ENCODE measurements at regions not wholly inside any gene's neighbourhood (a gene's known extent, or its start where the extent isn't known, plus 50 kb on each side); places are given as distances from the start of the nearest gene placed in this dataset.
"Not testable (repeated sequence)": the region's sequence is repeated elsewhere in the genome, so short reads cannot be mapped to it uniquely, and the experiment has no call there.

GRCh38 chr14:84458881-84459280 is 1071.1 kb upstream of the FLRT2 start:
- Histone ChIP-seq H3K4me1 (ENCODE audit: control insufficient read depth, insufficient read depth, low read length) (no peaks in the 10 kb centered on the region), H3K9me3 (ENCODE audit: control insufficient read depth, insufficient read depth, low read length) (no peaks in the 10 kb centered on the region), H3K4me3 (ENCODE audit: low read depth, low read length) (no peak overlapping the region), H3K36me3 (ENCODE audit: control insufficient read depth, insufficient read depth, low read length) (no peaks in the 10 kb centered on the region), H3K27ac (ENCODE audit: low read depth, low read length) (no peak overlapping the region), H3K27me3 (ENCODE audit: control insufficient read depth, insufficient read depth, low read length) (no peaks in the 10 kb centered on the region)
- no CpG with 5 or more reads among the region's 1 CpG for WGBS (ENCODE audit: insufficient coverage)
- peak in 4 of 6 donors; percentile 23 to 54 (median 28) for DNase-seq (ENCODE audit: low read depth in 4 of 6, low spot score in 6 of 6)

DNA sequence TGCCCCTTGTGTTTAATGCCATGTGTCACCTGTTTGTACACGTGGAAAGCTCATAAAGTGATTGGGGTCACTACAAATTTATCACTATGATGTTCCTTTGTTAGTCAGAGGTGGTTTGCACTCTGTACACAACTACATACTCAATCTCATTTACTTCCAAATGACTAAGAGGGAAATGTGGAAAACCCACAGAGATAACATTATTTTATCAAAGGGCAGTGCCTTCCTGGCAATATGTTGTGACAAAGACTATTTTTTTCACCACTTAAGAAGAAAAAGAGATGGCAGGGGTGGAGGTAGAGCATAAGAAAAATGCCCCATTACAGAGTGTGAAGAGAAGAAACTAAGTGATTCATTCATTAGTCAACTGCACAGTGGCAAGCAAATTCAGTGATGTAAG is 1064.1 kb upstream of the FLRT2 start:
- WGBS (ENCODE audit: insufficient coverage): no CpG with 5 or more reads among the region's 1 CpG
- Histone ChIP-seq H3K27ac (ENCODE audit: low read depth, low read length) (no peak overlapping the region), H3K4me3 (ENCODE audit: low read depth, low read length) (no peak overlapping the region), H3K4me1 (ENCODE audit: control insufficient read depth, insufficient read depth, low read length) (no peaks in the 10 kb centered on the region), H3K36me3 (ENCODE audit: control insufficient read depth, insufficient read depth, low read length) (no peaks in the 10 kb centered on the region), H3K27me3 (ENCODE audit: control insufficient read depth, insufficient read depth, low read length) (no peaks in the 10 kb centered on the region), H3K9me3 (ENCODE audit: control insufficient read depth, insufficient read depth, low read length) (no peaks in the 10 kb centered on the region)
- DNase-seq (ENCODE audit: low read depth in 4 of 6, low spot score in 6 of 6): no peak

GRCh38 chr14:84468153-84468552 is 1061.8 kb upstream of the FLRT2 start:
- H3K4me3 ChIP-seq (ENCODE audit: low read depth, low read length): no peak overlapping the region
- H3K4me1 ChIP-seq (ENCODE audit: control insufficient read depth, insufficient read depth, low read length): no peaks in the 10 kb centered on the region
- H3K36me3 ChIP-seq (ENCODE audit: control insufficient read depth, insufficient read depth, low read length): no peaks in the 10 kb centered on the region
- H3K27me3 ChIP-seq (ENCODE audit: control insufficient read depth, insufficient read depth, low read length): no peaks in the 10 kb centered on the region
- WGBS (ENCODE audit: insufficient coverage): no CpG with 5 or more reads among the region's 5 CpGs
- no peak for DNase-seq (ENCODE audit: low read depth in 4 of 6, low spot score in 6 of 6)
- no peaks in the 10 kb centered on the region for H3K9me3 ChIP-seq (ENCODE audit: control insufficient read depth, insufficient read depth, low read length)
- no peak overlapping the region for H3K27ac ChIP-seq (ENCODE audit: low read depth, low read length)

DNA sequence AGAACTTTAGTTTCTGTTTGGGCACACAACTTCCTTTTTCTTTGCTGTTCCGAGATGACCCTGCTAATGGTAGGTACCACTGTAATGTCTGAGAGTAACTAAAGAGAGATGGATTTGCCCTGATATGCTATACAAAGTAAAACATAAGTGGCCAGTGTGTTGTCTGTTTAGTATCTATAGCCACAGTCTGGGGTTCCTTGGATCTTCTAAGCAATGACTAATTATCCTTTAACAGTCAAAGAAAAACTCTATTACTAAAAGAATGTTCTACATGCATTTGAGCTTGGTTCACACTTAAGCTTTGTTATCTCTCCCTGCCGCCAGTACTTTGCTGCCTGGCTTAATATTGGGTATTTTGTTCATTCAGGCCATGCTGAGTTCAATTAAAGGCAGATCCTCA is 1051.9 kb upstream of the FLRT2 start:
- no peaks in the 10 kb centered on the region for H3K4me1 ChIP-seq (ENCODE audit: control insufficient read depth, insufficient read depth, low read length)
- DNase-seq (ENCODE audit: low read depth in 4 of 6, low spot score in 6 of 6): no peak
- H3K36me3 ChIP-seq (ENCODE audit: control insufficient read depth, insufficient read depth, low read length): no peaks in the 10 kb centered on the region
- no peak overlapping the region for H3K27ac ChIP-seq (ENCODE audit: low read depth, low read length)
- H3K9me3 ChIP-seq (ENCODE audit: control insufficient read depth, insufficient read depth, low read length): peaks cover 1% of the 10 kb centered on the region
- H3K27me3 ChIP-seq (ENCODE audit: control insufficient read depth, insufficient read depth, low read length): no peaks in the 10 kb centered on the region
- H3K4me3 ChIP-seq (ENCODE audit: low read depth, low read length): no peak overlapping the region
- WGBS (ENCODE audit: insufficient coverage): no CpG with 5 or more reads among the region's 2 CpGs

- no CpG with 5 or more reads among the region's 5 CpGs for WGBS (ENCODE audit: insufficient coverage)
- Histone ChIP-seq H3K9me3 (ENCODE audit: control insufficient read depth, insufficient read depth, low read length) (peaks cover 1% of the 10 kb centered on the region), H3K27me3 (ENCODE audit: control insufficient read depth, insufficient read depth, low read length) (no peaks in the 10 kb centered on the region), H3K27ac (ENCODE audit: low read depth, low read length) (no peak overlapping the region), H3K36me3 (ENCODE audit: control insufficient read depth, insufficient read depth, low read length) (no peaks in the 10 kb centered on the region), H3K4me1 (ENCODE audit: control insufficient read depth, insufficient read depth, low read length) (no peaks in the 10 kb centered on the region), H3K4me3 (ENCODE audit: low read depth, low read length) (no peak overlapping the region)
- DNase-seq (ENCODE audit: low read depth in 4 of 6, low spot score in 6 of 6): peak in 2 of 6 donors; percentile 13 to 14
These were observed 1047.5 kb upstream of the FLRT2 start for GRCh38 chr14:84482256-84483071.

- H3K27ac ChIP-seq (ENCODE audit: low read depth, low read length): no peak overlapping the region
- no peaks in the 10 kb centered on the region for H3K36me3 ChIP-seq (ENCODE audit: control insufficient read depth, insufficient read depth, low read length)
- H3K4me1 ChIP-seq (ENCODE audit: control insufficient read depth, insufficient read depth, low read length): no peaks in the 10 kb centered on the region
- WGBS (ENCODE audit: insufficient coverage): 11% methylated on average over 3 of the region's 6 CpGs
- H3K9me3 ChIP-seq (ENCODE audit: control insufficient read depth, insufficient read depth, low read length): peaks cover 1% of the 10 kb centered on the region
- DNase-seq (ENCODE audit: low read depth in 4 of 6, low spot score in 6 of 6): peak in 2 of 6 donors; percentile 15 to 25
- no peak overlapping the region for H3K4me3 ChIP-seq (ENCODE audit: low read depth, low read length)
- H3K27me3 ChIP-seq (ENCODE audit: control insufficient read depth, insufficient read depth, low read length): no peaks in the 10 kb centered on the region
These were observed 1046.9 kb upstream of the FLRT2 start for GRCh38 chr14:84483072-84483420.

GRCh38 chr14:84484243-84484642 is 1045.7 kb upstream of the FLRT2 start:
- H3K9me3 ChIP-seq (ENCODE audit: control insufficient read depth, insufficient read depth, low read length); DNase-seq (ENCODE audit: low read depth in 4 of 6, low spot score in 6 of 6); H3K4me3 ChIP-seq (ENCODE audit: low read depth, low read length); H3K27me3 ChIP-seq (ENCODE audit: control insufficient read depth, insufficient read depth, low read length); H3K4me1 ChIP-seq (ENCODE audit: control insufficient read depth, insufficient read depth, low read length); H3K36me3 ChIP-seq (ENCODE audit: control insufficient read depth, insufficient read depth, low read length); H3K27ac ChIP-seq (ENCODE audit: low read depth, low read length): not testable (repeated sequence)
- 100% methylated on average over 1 of the region's 4 CpGs for WGBS (ENCODE audit: insufficient coverage)

DNA sequence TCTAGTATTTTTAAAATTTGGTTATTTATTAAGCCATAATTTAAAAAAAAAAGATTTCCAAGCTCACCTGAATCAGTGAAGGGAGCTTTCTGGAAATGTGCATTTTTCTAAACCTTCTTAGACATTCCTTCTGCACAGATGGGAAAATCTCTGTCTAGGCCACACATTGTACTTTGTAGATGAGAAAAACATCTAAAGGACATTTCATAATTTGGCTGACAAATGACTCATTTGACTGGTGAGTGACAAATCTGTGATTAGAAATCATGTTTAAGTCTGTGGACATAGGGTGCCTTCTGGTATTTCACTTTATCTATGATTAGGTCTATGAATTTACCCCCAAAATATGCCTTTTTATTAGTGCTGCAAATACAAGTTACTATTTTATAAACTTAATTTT is 1044.9 kb upstream of the FLRT2 start:
- H3K9me3 ChIP-seq (ENCODE audit: control insufficient read depth, insufficient read depth, low read length): no peaks in the 10 kb centered on the region
- no peak overlapping the region for H3K4me3 ChIP-seq (ENCODE audit: low read depth, low read length)
- H3K4me1 ChIP-seq (ENCODE audit: control insufficient read depth, insufficient read depth, low read length): no peaks in the 10 kb centered on the region
- no peaks in the 10 kb centered on the region for H3K36me3 ChIP-seq (ENCODE audit: control insufficient read depth, insufficient read depth, low read length)
- DNase-seq (ENCODE audit: low read depth in 4 of 6, low spot score in 6 of 6): no peak
- H3K27ac ChIP-seq (ENCODE audit: low read depth, low read length): no peak overlapping the region
- no peaks in the 10 kb centered on the region for H3K27me3 ChIP-seq (ENCODE audit: control insufficient read depth, insufficient read depth, low read length)

GRCh38 chr14:84490081-84490480 is 1039.9 kb upstream of the FLRT2 start:
- Histone ChIP-seq H3K4me3 (ENCODE audit: low read depth, low read length) (no peak overlapping the region), H3K4me1 (ENCODE audit: control insufficient read depth, insufficient read depth, low read length) (no peaks in the 10 kb centered on the region), H3K27me3 (ENCODE audit: control insufficient read depth, insufficient read depth, low read length) (no peaks in the 10 kb centered on the region), H3K9me3 (ENCODE audit: control insufficient read depth, insufficient read depth, low read length) (no peaks in the 10 kb centered on the region), H3K27ac (ENCODE audit: low read depth, low read length) (no peak overlapping the region), H3K36me3 (ENCODE audit: control insufficient read depth, insufficient read depth, low read length) (no peaks in the 10 kb centered on the region)
- no CpG with 5 or more reads among the region's 2 CpGs for WGBS (ENCODE audit: insufficient coverage)
- DNase-seq (ENCODE audit: low read depth in 4 of 6, low spot score in 6 of 6): no peak

GRCh38 chr14:84492685-84493084 is 1037.3 kb upstream of the FLRT2 start:
- no peaks in the 10 kb centered on the region for H3K4me1 ChIP-seq (ENCODE audit: control insufficient read depth, insufficient read depth, low read length)
- no peak overlapping the region for H3K27ac ChIP-seq (ENCODE audit: low read depth, low read length)
- DNase-seq (ENCODE audit: low read depth in 4 of 6, low spot score in 6 of 6): peak in 1 of 6 donors; percentile 25
- H3K9me3 ChIP-seq (ENCODE audit: control insufficient read depth, insufficient read depth, low read length): no peaks in the 10 kb centered on the region
- no peaks in the 10 kb centered on the region for H3K36me3 ChIP-seq (ENCODE audit: control insufficient read depth, insufficient read depth, low read length)
- no peaks in the 10 kb centered on the region for H3K27me3 ChIP-seq (ENCODE audit: control insufficient read depth, insufficient read depth, low read length)
- no peak overlapping the region for H3K4me3 ChIP-seq (ENCODE audit: low read depth, low read length)
